ENCODE measurements at regions not wholly inside any gene's neighbourhood (a gene's known extent, or its start where the extent isn't known, plus 50 kb on each side); places are given as distances from the start of the nearest gene placed in this dataset.

DNA sequence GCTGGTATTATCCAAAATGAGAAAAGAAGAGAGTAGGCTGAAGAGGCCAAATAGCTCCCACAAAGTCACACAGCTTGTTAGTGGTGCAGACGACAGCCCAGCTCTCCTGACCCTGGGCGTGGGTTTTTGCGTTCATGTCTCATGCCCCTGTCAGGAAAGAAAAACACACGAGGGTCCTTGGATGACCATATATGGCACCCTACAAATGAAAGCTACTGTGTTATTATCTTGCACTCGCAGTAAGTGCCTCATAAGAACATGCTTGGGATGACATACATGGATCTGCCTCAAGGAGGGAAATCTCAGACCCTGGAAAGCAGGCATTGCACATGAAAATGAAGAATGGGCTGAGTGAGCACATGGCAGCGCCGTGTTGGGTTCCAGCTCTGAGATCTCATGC is 89.7 kb downstream of the SEMA4F start:
- H3K4me3 ChIP-seq, result no peak overlapping the region
- intact Hi-C loops (cut with DNase I), result no loop called here
- H3K27me3 ChIP-seq (ENCODE audit: low read depth), result peaks cover 4% of the 10 kb centered on the region
- no peak overlapping the region for H3K27ac ChIP-seq
- no peaks in the 10 kb centered on the region for H3K36me3 ChIP-seq
- ATAC-seq (no peak), DNase-seq (no peak)
- H3K4me1 ChIP-seq, result peaks cover 13% of the 10 kb centered on the region
- H3K9me3 ChIP-seq, result no peaks in the 10 kb centered on the region
- TF ChIP-seq, protein P1, sequence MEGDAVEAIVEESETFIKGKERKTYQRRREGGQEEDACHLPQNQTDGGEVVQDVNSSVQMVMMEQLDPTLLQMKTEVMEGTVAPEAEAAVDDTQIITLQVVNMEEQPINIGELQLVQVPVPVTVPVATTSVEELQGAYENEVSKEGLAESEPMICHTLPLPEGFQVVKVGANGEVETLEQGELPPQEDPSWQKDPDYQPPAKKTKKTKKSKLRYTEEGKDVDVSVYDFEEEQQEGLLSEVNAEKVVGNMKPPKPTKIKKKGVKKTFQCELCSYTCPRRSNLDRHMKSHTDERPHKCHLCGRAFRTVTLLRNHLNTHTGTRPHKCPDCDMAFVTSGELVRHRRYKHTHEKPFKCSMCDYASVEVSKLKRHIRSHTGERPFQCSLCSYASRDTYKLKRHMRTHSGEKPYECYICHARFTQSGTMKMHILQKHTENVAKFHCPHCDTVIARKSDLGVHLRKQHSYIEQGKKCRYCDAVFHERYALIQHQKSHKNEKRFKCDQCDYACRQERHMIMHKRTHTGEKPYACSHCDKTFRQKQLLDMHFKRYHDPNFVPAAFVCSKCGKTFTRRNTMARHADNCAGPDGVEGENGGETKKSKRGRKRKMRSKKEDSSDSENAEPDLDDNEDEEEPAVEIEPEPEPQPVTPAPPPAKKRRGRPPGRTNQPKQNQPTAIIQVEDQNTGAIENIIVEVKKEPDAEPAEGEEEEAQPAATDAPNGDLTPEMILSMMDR (IDR thresholded peaks at IDR 0.05), result no peak

DNA sequence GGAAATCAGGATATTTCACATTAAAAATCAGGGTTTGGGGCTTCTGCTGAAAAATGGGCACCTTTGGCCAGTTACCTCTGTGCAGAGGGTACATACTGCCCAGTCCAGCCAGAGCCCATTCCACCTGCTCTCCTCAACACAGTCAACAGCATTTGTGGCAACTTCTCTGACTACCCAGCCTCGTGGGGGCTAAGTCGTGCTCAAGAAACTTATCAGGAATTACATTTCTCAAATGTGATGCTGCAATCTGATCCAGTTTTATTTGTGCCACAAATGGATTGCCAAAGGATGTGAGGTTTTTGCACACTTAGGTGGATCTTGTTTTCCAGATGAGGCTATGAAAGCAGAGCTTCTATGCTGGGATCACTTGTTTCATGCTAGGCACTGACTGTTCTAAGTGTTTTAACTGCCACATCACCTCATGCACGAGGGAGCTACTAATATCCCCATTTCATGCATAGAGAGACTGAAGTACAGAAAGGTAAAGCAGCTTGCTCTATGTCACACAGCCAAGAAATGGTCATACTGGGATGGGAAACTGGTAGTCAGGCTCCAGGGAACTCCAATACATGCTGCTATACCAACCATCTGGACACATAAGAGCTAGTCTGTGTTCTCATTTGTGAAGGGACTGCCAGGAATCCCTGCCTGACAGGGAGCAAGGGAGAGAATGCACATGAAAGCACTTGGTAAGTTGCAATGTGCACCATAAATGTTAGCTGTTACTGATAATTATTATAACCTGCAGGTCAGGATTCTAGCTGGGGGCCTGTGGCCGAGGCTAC is 89.0 kb upstream of the HK2 start:
- TF ChIP-seq, protein P1 (IDR thresholded peaks at IDR 0.05), result no peak
- intact Hi-C loops (cut with DNase I), result no loop called here
- Histone ChIP-seq H3K4me1 (peaks cover 13% of the 10 kb centered on the region), H3K4me3 (no peak overlapping the region), H3K27me3 (ENCODE audit: low read depth) (peaks cover 7% of the 10 kb centered on the region), H3K27ac (no peak overlapping the region), H3K9me3 (no peaks in the 10 kb centered on the region), H3K36me3 (no peaks in the 10 kb centered on the region)
- DNase-seq, result no peak
- ATAC-seq, result no peak

DNA sequence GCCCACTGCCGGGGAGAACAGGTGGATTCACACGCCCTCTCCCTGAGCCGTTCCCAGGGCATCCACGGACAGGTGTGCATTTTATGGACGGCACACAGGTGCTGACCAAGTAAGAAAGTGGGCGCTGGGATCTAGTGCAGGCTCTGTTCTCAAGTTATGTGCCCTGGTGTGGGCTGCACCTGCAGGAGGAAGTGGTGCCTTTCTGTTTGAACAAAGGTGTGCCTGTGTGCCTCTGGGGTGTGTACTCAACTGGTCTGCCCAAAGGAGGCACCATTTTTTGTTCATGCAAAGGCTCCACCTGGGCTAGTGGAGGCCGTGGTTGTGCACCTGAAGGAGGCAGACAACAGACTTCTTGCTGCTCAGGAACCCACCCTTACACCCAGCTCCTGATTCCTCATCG is 88.2 kb upstream of the HK2 start:
- Histone ChIP-seq H3K36me3 (no peaks in the 10 kb centered on the region), H3K9me3 (no peaks in the 10 kb centered on the region), H3K4me3 (no peak overlapping the region), H3K27ac (no peak overlapping the region), H3K27me3 (ENCODE audit: low read depth) (peaks cover 7% of the 10 kb centered on the region), H3K4me1 (peaks cover 8% of the 10 kb centered on the region)
- TF ChIP-seq, protein P1 (IDR thresholded peaks at IDR 0.05), result no peak
- ATAC-seq (no peak), DNase-seq (no peak)
- intact Hi-C loops (cut with DNase I), result no loop called here

DNA sequence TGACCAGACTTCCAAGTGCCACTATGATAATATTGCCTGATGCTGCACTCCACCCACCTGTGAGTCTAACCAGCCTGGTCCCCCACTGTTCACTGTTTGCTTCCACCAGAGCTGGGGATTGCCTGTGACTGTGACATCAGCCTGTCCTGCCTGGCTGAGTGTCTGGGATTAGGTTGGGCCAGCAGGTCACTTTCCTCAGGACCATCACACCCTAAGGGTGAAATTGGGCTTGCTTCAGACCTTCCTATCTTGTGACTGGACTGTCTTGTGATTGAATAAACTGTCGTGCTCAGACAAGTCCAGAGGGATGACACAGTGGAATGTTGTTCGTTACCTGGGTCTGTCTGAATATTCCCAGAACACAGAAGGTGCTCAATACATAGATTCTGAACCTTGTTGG is 87.4 kb upstream of the HK2 start:
- no peaks in the 10 kb centered on the region for H3K9me3 ChIP-seq
- intact Hi-C loops (cut with DNase I), result no loop called here
- TF ChIP-seq, protein P1 (IDR thresholded peaks at IDR 0.05), result no peak
- peaks cover 7% of the 10 kb centered on the region for H3K27me3 ChIP-seq (ENCODE audit: low read depth)
- H3K27ac ChIP-seq, result no peak overlapping the region
- H3K36me3 ChIP-seq, result no peaks in the 10 kb centered on the region
- DNase-seq (no peak), ATAC-seq (no peak)
- H3K4me1 ChIP-seq, result peaks cover under 1% of the 10 kb centered on the region
- no peak overlapping the region for H3K4me3 ChIP-seq

DNA sequence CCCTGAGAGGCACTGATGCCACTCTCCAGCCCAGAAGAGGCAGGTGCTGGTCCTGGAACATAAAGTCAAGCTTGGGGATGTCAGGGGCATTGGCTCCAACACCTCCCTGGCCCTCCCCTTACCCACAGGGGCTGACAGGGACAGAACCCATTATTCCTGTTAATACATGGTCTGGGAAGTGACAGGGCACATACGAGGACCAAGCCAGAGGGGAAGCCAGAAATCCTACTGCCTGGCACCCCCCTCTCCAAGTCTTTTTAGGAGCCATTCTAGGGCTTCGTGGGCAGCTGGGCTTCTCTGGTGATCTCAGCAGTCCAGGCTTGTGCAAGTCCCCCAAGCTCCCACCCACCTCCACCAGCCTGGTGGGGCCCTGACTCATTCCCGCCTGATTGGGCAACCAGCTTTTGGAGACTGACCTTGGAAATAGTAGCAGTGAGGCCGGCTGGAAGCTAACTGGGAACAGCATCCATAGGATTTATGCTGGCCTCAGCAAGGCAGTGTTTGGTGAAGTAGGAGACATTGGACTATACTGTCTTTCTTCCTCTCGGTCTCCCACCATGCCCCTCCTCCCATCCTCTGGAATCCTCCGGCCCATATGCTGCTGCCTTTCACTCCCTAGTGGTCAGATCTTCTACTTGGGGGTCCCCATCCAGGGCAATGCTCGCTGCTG is 86.4 kb upstream of the HK2 start:
- ATAC-seq (no peak), DNase-seq (no peak)
- TF ChIP-seq, protein P1 (IDR thresholded peaks at IDR 0.05), result no peak
- Histone ChIP-seq H3K27ac (no peak overlapping the region), H3K9me3 (no peaks in the 10 kb centered on the region), H3K36me3 (no peaks in the 10 kb centered on the region), H3K4me1 (no peaks in the 10 kb centered on the region), H3K27me3 (ENCODE audit: low read depth) (peaks cover 7% of the 10 kb centered on the region), H3K4me3 (no peak overlapping the region)
- intact Hi-C loops (cut with DNase I), result no loop called here
